ENCODE measurements at regions not wholly inside any gene's neighbourhood (a gene's known extent, or its start where the extent isn't known, plus 50 kb on each side); places are given as distances from the start of the nearest gene placed in this dataset.
"Not testable (repeated sequence)": the region's sequence is repeated elsewhere in the genome, so short reads cannot be mapped to it uniquely, and the experiment has no call there.

- TF ChIP-seq, protein P1, sequence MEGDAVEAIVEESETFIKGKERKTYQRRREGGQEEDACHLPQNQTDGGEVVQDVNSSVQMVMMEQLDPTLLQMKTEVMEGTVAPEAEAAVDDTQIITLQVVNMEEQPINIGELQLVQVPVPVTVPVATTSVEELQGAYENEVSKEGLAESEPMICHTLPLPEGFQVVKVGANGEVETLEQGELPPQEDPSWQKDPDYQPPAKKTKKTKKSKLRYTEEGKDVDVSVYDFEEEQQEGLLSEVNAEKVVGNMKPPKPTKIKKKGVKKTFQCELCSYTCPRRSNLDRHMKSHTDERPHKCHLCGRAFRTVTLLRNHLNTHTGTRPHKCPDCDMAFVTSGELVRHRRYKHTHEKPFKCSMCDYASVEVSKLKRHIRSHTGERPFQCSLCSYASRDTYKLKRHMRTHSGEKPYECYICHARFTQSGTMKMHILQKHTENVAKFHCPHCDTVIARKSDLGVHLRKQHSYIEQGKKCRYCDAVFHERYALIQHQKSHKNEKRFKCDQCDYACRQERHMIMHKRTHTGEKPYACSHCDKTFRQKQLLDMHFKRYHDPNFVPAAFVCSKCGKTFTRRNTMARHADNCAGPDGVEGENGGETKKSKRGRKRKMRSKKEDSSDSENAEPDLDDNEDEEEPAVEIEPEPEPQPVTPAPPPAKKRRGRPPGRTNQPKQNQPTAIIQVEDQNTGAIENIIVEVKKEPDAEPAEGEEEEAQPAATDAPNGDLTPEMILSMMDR (IDR thresholded peaks at IDR 0.05; ENCODE audit: low read depth, low read length) = no peak
- DNase-seq (ENCODE audit: extremely low read depth, low read depth) = no peak
These were observed 339.0 kb upstream of the POU5F2 start for GRCh38 chr5:94080390-94080789.

GRCh38 chr5:94072116-94072515, 330.7 kb upstream of the POU5F2 start:
- no peak for DNase-seq (ENCODE audit: extremely low read depth, low read depth)
- TF ChIP-seq, protein P1 (IDR thresholded peaks at IDR 0.05; ENCODE audit: low read depth, low read length) = no peak

DNA sequence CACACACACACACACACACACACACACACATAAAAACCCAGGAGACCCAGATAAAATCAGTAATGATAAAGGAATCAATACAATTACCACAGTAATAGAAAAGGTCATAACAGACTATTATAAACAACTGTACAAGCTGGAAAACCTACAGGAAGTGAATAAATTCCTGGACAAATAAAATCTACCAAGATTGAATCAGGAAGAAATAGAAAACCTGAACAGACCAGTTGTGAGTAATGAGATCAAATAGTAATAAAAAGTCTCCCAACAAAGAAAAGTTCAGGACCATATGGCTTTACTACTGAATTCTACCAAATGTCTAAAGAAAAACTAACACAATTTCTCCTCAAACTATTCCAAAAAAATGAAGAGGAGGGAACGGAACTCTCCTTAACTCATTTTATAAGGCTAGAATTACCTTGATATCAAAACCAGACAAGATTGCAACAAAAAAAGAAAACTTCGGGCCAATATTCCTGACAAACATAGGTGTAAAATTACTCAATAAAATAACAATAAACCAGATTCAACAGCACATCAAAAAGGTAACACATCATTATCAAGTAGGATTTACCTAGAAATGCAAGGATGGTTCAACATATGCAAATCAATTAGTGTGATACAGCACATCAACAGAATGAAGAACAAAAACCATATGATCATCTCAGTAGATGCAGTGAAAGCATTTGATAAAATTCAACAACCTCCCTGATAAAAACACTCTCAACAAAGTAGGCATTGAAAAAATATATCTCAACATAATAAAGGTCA, 325.2 kb upstream of the POU5F2 start:
- TF ChIP-seq, protein P1 (IDR thresholded peaks at IDR 0.05; ENCODE audit: low read depth, low read length) = no peak
- no peak for DNase-seq (ENCODE audit: extremely low read depth, low read depth)

DNA sequence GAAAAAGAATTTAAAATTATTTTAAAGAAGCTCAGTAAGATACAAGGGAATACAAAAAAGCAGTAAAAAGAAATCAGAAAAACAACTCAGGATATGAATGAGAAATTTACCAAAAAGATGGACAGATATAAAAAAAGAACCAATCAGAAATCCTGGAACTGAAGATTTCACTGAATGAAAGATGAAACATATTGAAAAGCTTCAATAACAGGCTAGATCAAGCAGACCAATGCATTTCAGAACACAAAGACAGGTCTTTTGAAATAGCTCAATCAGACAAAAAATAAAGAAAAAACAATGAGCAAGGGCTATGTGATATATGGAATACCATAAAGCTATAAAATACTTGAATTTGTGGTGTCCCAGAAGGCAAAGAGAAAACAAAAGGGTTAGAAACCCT, 322.6 kb upstream of the POU5F2 start:
- DNase-seq (ENCODE audit: extremely low read depth, low read depth) = no peak
- TF ChIP-seq, protein P1 (IDR thresholded peaks at IDR 0.05; ENCODE audit: low read depth, low read length) = no peak

- DNase-seq (ENCODE audit: extremely low read depth, low read depth) = no peak
- TF ChIP-seq, protein P1 (IDR thresholded peaks at IDR 0.05; ENCODE audit: low read depth, low read length) = no peak
These were observed 316.3 kb upstream of the POU5F2 start for GRCh38 chr5:94057655-94058054.

DNA sequence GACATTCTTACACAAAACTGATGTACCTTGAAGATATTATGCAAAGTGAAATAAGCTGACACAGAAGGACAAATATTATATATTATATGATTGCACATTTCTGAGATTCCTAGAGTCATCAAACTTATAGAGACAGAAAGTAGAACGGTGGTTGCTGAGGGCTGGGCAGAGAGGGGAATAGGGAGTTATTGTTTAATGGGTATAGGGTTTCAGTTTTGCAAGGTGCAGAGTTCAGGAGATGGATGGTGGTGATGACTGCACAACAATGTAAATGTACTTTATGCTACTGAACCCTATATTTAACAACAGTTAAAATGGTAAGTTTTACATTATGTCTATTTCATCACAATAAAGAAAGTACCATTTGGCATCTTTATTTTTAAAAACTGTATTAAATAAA, 315.8 kb upstream of the POU5F2 start:
- TF ChIP-seq, protein P1 (IDR thresholded peaks at IDR 0.05; ENCODE audit: low read depth, low read length) = no peak
- no peak for DNase-seq (ENCODE audit: extremely low read depth, low read depth)

DNA sequence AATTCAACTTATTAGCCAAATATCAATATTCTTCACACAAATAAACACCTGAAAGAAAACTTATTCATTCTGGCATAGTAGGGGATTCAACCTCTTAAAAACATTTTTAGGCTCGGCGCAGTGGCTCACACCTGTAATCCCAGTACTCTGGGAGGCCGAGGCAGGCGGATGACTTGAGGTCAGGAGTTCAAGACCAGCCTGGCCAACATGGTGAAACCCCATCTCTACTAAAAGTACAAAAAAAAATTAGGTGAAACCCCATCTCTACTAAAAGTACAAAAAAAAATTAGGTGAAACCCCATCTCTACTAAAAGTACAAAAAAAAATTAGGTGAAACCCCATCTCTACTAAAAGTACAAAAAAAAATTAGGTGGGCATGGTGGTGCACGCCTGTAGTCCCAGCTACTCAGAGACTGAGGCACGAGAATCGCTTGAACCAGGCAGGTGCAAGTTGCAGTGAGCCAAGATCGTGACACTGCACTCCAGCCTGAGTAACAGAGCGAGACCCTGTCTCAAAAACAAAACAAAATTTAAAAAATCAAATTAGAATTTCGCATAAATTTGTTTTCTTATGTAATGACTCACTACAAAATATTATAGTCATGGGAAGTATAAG, 308.0 kb upstream of the POU5F2 start:
- DNase-seq (ENCODE audit: extremely low read depth, low read depth) = not testable (repeated sequence)

All from AG09319 (cell line).